BE2C (cell line): ENCODE measurements at regions not wholly inside any gene's neighbourhood (a gene's known extent, or its start where the extent isn't known, plus 50 kb on each side); places are given as distances from the start of the nearest gene placed in this dataset.

Source experiments
- DNase-seq: peaks from one replicate; pipeline ENCODE4 v3.0.0-alpha.2; 2020
- H3K27me3 ChIP-seq: fragments of 250-450 bp; sonication (Bioruptor Pico); 2 replicates; pipeline ENCODE4 v1.5.1; 2020; ENCODE audit warnings: mild to moderate bottlenecking
- H3K36me3 ChIP-seq: fragments of 250-450 bp; sonication (Bioruptor Pico); 2 replicates; pipeline ENCODE4 v1.5.1; 2020; ENCODE audit warnings: mild to moderate bottlenecking
- H3K4me1 ChIP-seq: fragments of 250-450 bp; sonication (Bioruptor Pico); 2 replicates; pipeline ENCODE4 v1.5.1; 2020
- H3K4me3 ChIP-seq: 2 replicates; pipeline ENCODE4 v1.5.1; 2011; ENCODE audit warnings: low read depth, low read length
- H3K9me3 ChIP-seq: fragments of 250-450 bp; sonication (Bioruptor Pico); 2 replicates; pipeline ENCODE4 v1.5.1; 2020
- CTCF ChIP-seq: IDR thresholded peaks from 2 replicates; pipeline ENCODE4 v1.5.1; 2012; ENCODE audit warnings: mild to moderate bottlenecking, low read depth, low read length

GRCh38 chr7:79553811-79554555 lies 100.5 kb upstream of the MAGI2 start:
- 0 out of 2 replicates have a peak, but pooled peaks cover 3% of the 10 kb centered on the region for H3K4me1 ChIP-seq
- TF ChIP-seq CTCF, result no peak
- H3K9me3 ChIP-seq, result no peaks in the 10 kb centered on the region
- no peak overlapping the region for H3K4me3 ChIP-seq
- no peaks in the 10 kb centered on the region for H3K27me3 ChIP-seq
- DNase-seq, result no peak
- no peaks in the 10 kb centered on the region for H3K36me3 ChIP-seq

- Histone ChIP-seq H3K36me3 (no peaks in the 10 kb centered on the region), H3K27me3 (no peaks in the 10 kb centered on the region), H3K4me3 (no peak overlapping the region), H3K4me1 (peaks cover 6% of the 10 kb centered on the region; the same call in 1 of the 2 replicates), H3K9me3 (no peaks in the 10 kb centered on the region)
- DNase-seq, result no peak
- no peak for TF ChIP-seq CTCF
These were observed 99.0 kb upstream of the MAGI2 start for GRCh38 chr7:79552463-79552862.

- Histone ChIP-seq H3K4me1 (peaks cover 6% of the 10 kb centered on the region; the same call in 1 of the 2 replicates), H3K9me3 (no peaks in the 10 kb centered on the region), H3K27me3 (no peaks in the 10 kb centered on the region), H3K36me3 (no peaks in the 10 kb centered on the region), H3K4me3 (no peak overlapping the region)
- peak; percentile 4; the same call in 1 of the 2 replicates for TF ChIP-seq CTCF
- DNase-seq, result no peak
These were observed 95.3 kb upstream of the MAGI2 start for GRCh38 chr7:79548727-79549126.

GRCh38 chr7:79547132-79547531 lies 93.7 kb upstream of the MAGI2 start:
- peaks cover 6% of the 10 kb centered on the region; the same call in 1 of the 2 replicates for H3K4me1 ChIP-seq
- H3K36me3 ChIP-seq, result no peaks in the 10 kb centered on the region
- DNase-seq, result no peak
- no peak for TF ChIP-seq CTCF
- H3K4me3 ChIP-seq, result no peak overlapping the region
- H3K27me3 ChIP-seq, result no peaks in the 10 kb centered on the region
- H3K9me3 ChIP-seq, result no peaks in the 10 kb centered on the region

- no peaks in the 10 kb centered on the region for H3K27me3 ChIP-seq
- H3K4me3 ChIP-seq, result no peak overlapping the region
- no peaks in the 10 kb centered on the region for H3K4me1 ChIP-seq
- H3K36me3 ChIP-seq, result no peaks in the 10 kb centered on the region
- no peak for TF ChIP-seq CTCF
- H3K9me3 ChIP-seq, result no peaks in the 10 kb centered on the region
- DNase-seq, result no peak
These were observed 87.1 kb upstream of the MAGI2 start for GRCh38 chr7:79540592-79540991.

- H3K4me1 ChIP-seq, result peaks cover 5% of the 10 kb centered on the region; the same call in 1 of the 2 replicates
- no peak for TF ChIP-seq CTCF
- no peaks in the 10 kb centered on the region for H3K9me3 ChIP-seq
- no peak overlapping the region for H3K4me3 ChIP-seq
- no peaks in the 10 kb centered on the region for H3K27me3 ChIP-seq
- DNase-seq, result no peak
- no peaks in the 10 kb centered on the region for H3K36me3 ChIP-seq
These were observed 80.7 kb upstream of the MAGI2 start for GRCh38 chr7:79534128-79534527.
